Hepatocyte (in vitro differentiated cells): ENCODE measurements at regions not wholly inside any gene's neighbourhood (a gene's known extent, or its start where the extent isn't known, plus 50 kb on each side); places are given as distances from the start of the nearest gene placed in this dataset.

Source experiments
- DNase-seq: peaks from one replicate; pipeline ENCODE4 v3.0.0-alpha.2; 2016; ENCODE audit warnings: low spot score
- H2AFZ ChIP-seq: fragments of 200-600 bp; sonication (generic); 2 replicates; pipeline ENCODE4 v1.6.0; 2016; ENCODE audit warnings: antibody characterized with exemption, mild to moderate bottlenecking
- H3K27ac ChIP-seq: fragments of 200-600 bp; sonication (generic); 2 replicates; pipeline ENCODE4 v1.5.1; 2016; ENCODE audit warnings: mild to moderate bottlenecking
- H3K27me3 ChIP-seq: fragments of 200-600 bp; sonication (generic); 2 replicates; pipeline ENCODE4 v1.6.1; 2016
- H3K36me3 ChIP-seq: fragments of 200-600 bp; sonication (generic); replicated peaks from 2 replicates; pipeline ENCODE4 v1.5.1; 2016; ENCODE audit warnings: low read depth; ENCODE audit not compliant: insufficient read depth
- H3K4me1 ChIP-seq: fragments of 200-600 bp; sonication (generic); 2 replicates; pipeline ENCODE4 v1.5.1; 2016; ENCODE audit warnings: mild to moderate bottlenecking, moderate library complexity; ENCODE audit not compliant: insufficient read depth
- H3K4me2 ChIP-seq: fragments of 200-600 bp; sonication (generic); 2 replicates; pipeline ENCODE4 v1.6.0; 2016
- H3K4me3 ChIP-seq: fragments of 200-600 bp; sonication (generic); 2 replicates; pipeline ENCODE4 v1.5.1; 2016; ENCODE audit warnings: mild to moderate bottlenecking
- H3K79me2 ChIP-seq: fragments of 200-600 bp; sonication (generic); 2 replicates; pipeline ENCODE4 v1.6.0; 2017; ENCODE audit warnings: mild to moderate bottlenecking
- H3K9me2 ChIP-seq: fragments of 200-600 bp; sonication (generic); replicated peaks from 2 replicates; pipeline ENCODE4 v1.6.0; 2017; ENCODE audit warnings: mild to moderate bottlenecking; ENCODE audit not compliant: insufficient read depth
- H3K9me3 ChIP-seq: fragments of 200-600 bp; sonication (generic); 2 replicates; pipeline ENCODE4 v1.5.1; 2016; ENCODE audit warnings: low read depth, mild to moderate bottlenecking
- H4K20me1 ChIP-seq: fragments of 200-600 bp; sonication (generic); 2 replicates; pipeline ENCODE4 v1.6.0; 2016; ENCODE audit warnings: mild to moderate bottlenecking; ENCODE audit not compliant: insufficient read depth, poor library complexity, severe bottlenecking
- CTCF ChIP-seq: fragments of 200-600 bp; sonication (generic); IDR thresholded peaks from 2 replicates; pipeline ENCODE4 v1.5.1; 2016; ENCODE audit warnings: antibody characterized with exemption, mild to moderate bottlenecking; ENCODE audit not compliant: poor library complexity
- EZH2 ChIP-seq: fragments of 200-600 bp; sonication (generic); IDR thresholded peaks from 2 replicates; pipeline ENCODE4 v1.6.1; 2016; ENCODE audit warnings: antibody characterized with exemption, mild to moderate bottlenecking, borderline replicate concordance
- EZH2phosphoT487 ChIP-seq: fragments of 200-600 bp; sonication (generic); IDR thresholded peaks from one replicate; pipeline ENCODE4 v1.6.1; 2018; ENCODE audit warnings: antibody characterized with exemption, mild to moderate bottlenecking, low read depth, moderate library complexity; ENCODE audit not compliant: unreplicated experiment, severe bottlenecking
- WGBS: methylation state at CpG from one replicate; pipeline ENCODE4 v1.1.6; 2016; ENCODE audit warnings: low lambda C conversion rate; ENCODE audit errors: missing lambda C conversion rate; 5-methylcytosine and 5-hydroxymethylcytosine counted together

GRCh38 chr3:67302489-67302888 is 304.4 kb downstream of the KBTBD8 start:
- no peaks in the 10 kb centered on the region for H3K9me3 ChIP-seq

GRCh38 chr3:67305160-67305559 is 307.1 kb downstream of the KBTBD8 start:
- Histone ChIP-seq H4K20me1 (no peaks in the 10 kb centered on the region), H3K27ac (no peak overlapping the region), H3K4me3 (no peak overlapping the region), H3K36me3 (no peaks in the 10 kb centered on the region), H3K27me3 (no peaks in the 10 kb centered on the region), H3K9me3 (no peaks in the 10 kb centered on the region), H3K79me2 (no peaks in the 10 kb centered on the region), H3K4me2 (no peak overlapping the region), H3K4me1 (no peaks in the 10 kb centered on the region), H2AFZ (no peak overlapping the region), H3K9me2 (no peaks in the 10 kb centered on the region)
- TF ChIP-seq CTCF (no peak), EZH2phosphoT487 (no peak), EZH2 (no peak)
- 86% methylated on average over 2 of the region's 2 CpGs for WGBS
- no peak for DNase-seq

More at GRCh38 chr3:67302489-67302888, 304.4 kb downstream of the KBTBD8 start:
- Histone ChIP-seq H3K9me2 (no peaks in the 10 kb centered on the region), H3K79me2 (no peaks in the 10 kb centered on the region), H4K20me1 (no peaks in the 10 kb centered on the region), H3K27ac (no peak overlapping the region), H3K4me1 (no peaks in the 10 kb centered on the region), H2AFZ (no peak overlapping the region), H3K4me3 (no peak overlapping the region), H3K4me2 (no peak overlapping the region), H3K36me3 (no peaks in the 10 kb centered on the region), H3K27me3 (no peaks in the 10 kb centered on the region)
- peak; percentile 23 for DNase-seq
- 51% methylated on average over 4 of the region's 4 CpGs for WGBS
- no peak for TF ChIP-seq CTCF
- TF ChIP-seq EZH2: no peak
- no peak for TF ChIP-seq EZH2phosphoT487

GRCh38 chr3:67305922-67306321 is 307.8 kb downstream of the KBTBD8 start:
- Histone ChIP-seq H3K4me1 (no peaks in the 10 kb centered on the region), H4K20me1 (no peaks in the 10 kb centered on the region), H3K36me3 (no peaks in the 10 kb centered on the region), H3K4me3 (no peak overlapping the region), H3K9me2 (no peaks in the 10 kb centered on the region), H3K27ac (no peak overlapping the region), H3K79me2 (no peaks in the 10 kb centered on the region), H3K9me3 (no peaks in the 10 kb centered on the region), H3K4me2 (no peak overlapping the region), H3K27me3 (no peaks in the 10 kb centered on the region), H2AFZ (no peak overlapping the region)
- WGBS: 89% methylated on average over 2 of the region's 2 CpGs
- no peak for DNase-seq
- TF ChIP-seq CTCF: no peak
- no peak for TF ChIP-seq EZH2
- TF ChIP-seq EZH2phosphoT487: no peak

- WGBS: 66% methylated on average over 4 of the region's 4 CpGs
- Histone ChIP-seq H3K4me1 (no peaks in the 10 kb centered on the region), H3K4me3 (no peak overlapping the region), H3K36me3 (no peaks in the 10 kb centered on the region), H3K79me2 (no peaks in the 10 kb centered on the region), H3K4me2 (no peak overlapping the region), H3K27ac (no peak overlapping the region), H2AFZ (no peak overlapping the region), H3K27me3 (no peaks in the 10 kb centered on the region), H3K9me3 (no peaks in the 10 kb centered on the region), H3K9me2 (no peaks in the 10 kb centered on the region), H4K20me1 (no peaks in the 10 kb centered on the region)
- TF ChIP-seq EZH2phosphoT487: no peak
- no peak for TF ChIP-seq CTCF
- TF ChIP-seq EZH2: no peak
- no peak for DNase-seq
Observed at GRCh38 chr3:67311440-67311839, 313.3 kb downstream of the KBTBD8 start.
